CD14-positive monocyte (primary cell): ENCODE measurements at regions not wholly inside any gene's neighbourhood (a gene's known extent, or its start where the extent isn't known, plus 50 kb on each side); places are given as distances from the start of the nearest gene placed in this dataset.

Source experiments
- DNase-seq, 3 donors: peaks; one replicate each; pipeline ENCODE4 v3.0.0-alpha.2; 2011 to 2022
- H2AFZ ChIP-seq: 2 replicates; pipeline ENCODE4 v1.6.0; 2012; ENCODE audit warnings: mild to moderate bottlenecking, low read depth, low read length, inconsistent platforms; ENCODE audit not compliant: insufficient read depth, poor library complexity, severe bottlenecking
- H3K27ac ChIP-seq, 2 donors: 1 replicate in 1 of 2; 2 replicates in 1 of 2; pipeline ENCODE4 v1.5.1; 2012 to 2013; ENCODE audit warnings: low read length in 2 of 2, control low read depth in 1 of 2, inconsistent platforms in 1 of 2, low read depth in 1 of 2, mild to moderate bottlenecking in 1 of 2
- H3K27me3 ChIP-seq, 2 donors: one replicate each; pipeline versions ENCODE4 v1.6.0 to v1.6.1; 2011 to 2013; ENCODE audit warnings: low read length in 2 of 2; ENCODE audit not compliant: control insufficient read depth in 2 of 2, insufficient read depth in 2 of 2
- H3K36me3 ChIP-seq, 2 donors: replicated peaks in 1 of 2; 1 replicate in 1 of 2; 2 replicates in 1 of 2; pipeline versions ENCODE4 v1.5.1 to v1.6.1; 2012 to 2013; ENCODE audit warnings: low read length in 2 of 2, control low read depth in 1 of 2, inconsistent platforms in 1 of 2, mild to moderate bottlenecking in 1 of 2; ENCODE audit not compliant: insufficient read depth in 2 of 2, control insufficient read depth in 1 of 2
- H3K4me1 ChIP-seq, 2 donors: 1 replicate in 1 of 2; 2 replicates in 1 of 2; pipeline versions ENCODE4 v1.5.1 to v1.6.1; 2012 to 2013; ENCODE audit warnings: low read length in 2 of 2, control low read depth in 1 of 2, inconsistent platforms in 1 of 2, mild to moderate bottlenecking in 1 of 2, moderate library complexity in 1 of 2; ENCODE audit not compliant: insufficient read depth in 2 of 2, control insufficient read depth in 1 of 2
- H3K4me2 ChIP-seq: replicated peaks from 2 replicates; pipeline ENCODE3; 2012; ENCODE audit warnings: low read length, moderate library complexity, mild to moderate bottlenecking; ENCODE audit not compliant: poor library complexity, severe bottlenecking; ENCODE audit errors: extremely low read depth
- H3K4me3 ChIP-seq, 3 experiments: fragments of 200-600 bp in 1 of 3; sonication (generic) in 1 of 3; replicated peaks in 1 of 3; 1 replicate in 2 of 3; 2 replicates in 1 of 3; pipeline ENCODE4 v1.5.1; 2011 to 2013; ENCODE audit warnings: low read length in 3 of 3, mild to moderate bottlenecking in 3 of 3, control low read depth in 2 of 3, low read depth in 2 of 3, inconsistent platforms in 1 of 3, moderate library complexity in 1 of 3
- H3K79me2 ChIP-seq: 2 replicates; pipeline ENCODE4 v1.6.0; 2012; ENCODE audit warnings: mild to moderate bottlenecking, control low read depth, inconsistent platforms, low read length, moderate library complexity; ENCODE audit not compliant: insufficient read depth
- H3K9ac ChIP-seq: 2 replicates; pipeline ENCODE4 v1.6.0; 2017; ENCODE audit warnings: low read length, mild to moderate bottlenecking; ENCODE audit not compliant: insufficient read depth, poor library complexity, severe bottlenecking
- H3K9me3 ChIP-seq, 2 donors: replicated peaks in 1 of 2; 1 replicate in 1 of 2; 2 replicates in 1 of 2; pipeline versions ENCODE4 v1.5.1 to v1.6.1; 2012 to 2013; ENCODE audit warnings: low read length in 2 of 2, control low read depth in 1 of 2; ENCODE audit not compliant: control insufficient read depth in 1 of 2, insufficient read depth in 1 of 2
- H4K20me1 ChIP-seq: 2 replicates; pipeline ENCODE4 v1.6.0; 2012; ENCODE audit warnings: mild to moderate bottlenecking, low read length, control low read depth, moderate library complexity; ENCODE audit not compliant: insufficient read depth
- H3K27ac Mint-ChIP-seq, 7 donors: one replicate each; pipeline ENCODE4 v1.8.0; 2020; ENCODE audit warnings: mild to moderate bottlenecking in 7 of 7, mixed read lengths in 7 of 7, moderate library complexity in 6 of 7, inconsistent platforms in 2 of 7
- H3K27me3 Mint-ChIP-seq, 3 donors: one replicate each; pipeline ENCODE4 v1.8.0; 2021 to 2022; ENCODE audit warnings: low read depth in 3 of 3, mild to moderate bottlenecking in 3 of 3, mixed read lengths in 3 of 3, moderate library complexity in 3 of 3, inconsistent platforms in 1 of 3
- H3K36me3 Mint-ChIP-seq, 2 donors: one replicate each; pipeline ENCODE4 v1.8.0; 2020; ENCODE audit warnings: mixed read lengths in 2 of 2, inconsistent platforms in 1 of 2, mild to moderate bottlenecking in 1 of 2
- H3K4me1 Mint-ChIP-seq: one replicate; pipeline ENCODE4 v1.8.0; 2020; ENCODE audit warnings: mild to moderate bottlenecking, mixed read lengths
- H3K4me3 Mint-ChIP-seq, 2 donors: one replicate each; pipeline ENCODE4 v1.8.0; 2020; ENCODE audit warnings: mild to moderate bottlenecking in 2 of 2, mixed read lengths in 2 of 2, moderate library complexity in 1 of 2
- H3K9me3 Mint-ChIP-seq, 7 donors: one replicate each; pipeline ENCODE4 v1.8.0; 2020 to 2022; ENCODE audit warnings: mixed read lengths in 7 of 7, mild to moderate bottlenecking in 6 of 7, moderate library complexity in 6 of 7, inconsistent platforms in 2 of 7
- CTCF ChIP-seq: fragments of 200-600 bp; IDR thresholded peaks from one replicate; pipeline ENCODE4 v1.8.0; 2022; ENCODE audit warnings: antibody characterized with exemption, mild to moderate bottlenecking
- WGBS: methylation state at CpG from one replicate; pipeline ENCODE4 v1.1.5; 2013; ENCODE audit warnings: missing lambda C conversion rate; ENCODE audit not compliant: insufficient coverage; 5-methylcytosine and 5-hydroxymethylcytosine counted together
- intact Hi-C, 2 donors: fragments of 100-400 bp; cut with micrococcal nuclease; formaldehyde crosslinking; loops; one replicate each; pipeline versions ENCODE4 v1.15.0 to v1.15.1; 2023

GRCh38 chr18:37889963-37890362 lies 324.4 kb upstream of the CELF4 start:
- TF ChIP-seq CTCF: no peak
- Mint-ChIP-seq H3K9me3 (peaks cover 2 to 26% (median 6%) of the 10 kb centered on the region in 7 donors), H3K27ac (no peak overlapping the region), H3K27me3 (peaks cover 0 to 3% (median 0%) of the 10 kb centered on the region in 3 donors), H3K4me1 (no peaks in the 10 kb centered on the region), H3K36me3 (no peaks in the 10 kb centered on the region), H3K4me3 (no peak overlapping the region)
- DNase-seq: no peak
- no peaks in the 10 kb centered on the region for H3K79me2 ChIP-seq
- H3K9me3 ChIP-seq: peaks cover 2 to 9% of the 10 kb centered on the region in 2 donors
- H4K20me1 ChIP-seq: no peaks in the 10 kb centered on the region
- H3K27me3 ChIP-seq: no peaks in the 10 kb centered on the region
- no peaks in the 10 kb centered on the region for H3K36me3 ChIP-seq
- no peaks in the 10 kb centered on the region for H3K4me1 ChIP-seq
- no peak overlapping the region for H3K4me3 ChIP-seq
- H2AFZ ChIP-seq: no peak overlapping the region
- H3K4me2 ChIP-seq: no peak overlapping the region
- 100% methylated on average over 4 of the region's 5 CpGs for WGBS
- no peak overlapping the region for H3K9ac ChIP-seq
- intact Hi-C loops: no loop called here
- H3K27ac ChIP-seq: no peak overlapping the region

- Histone ChIP-seq H3K36me3 (no peaks in the 10 kb centered on the region), H2AFZ (no peak overlapping the region), H3K4me1 (no peaks in the 10 kb centered on the region), H3K4me3 (no peak overlapping the region), H3K79me2 (no peaks in the 10 kb centered on the region), H3K4me2 (no peak overlapping the region), H4K20me1 (no peaks in the 10 kb centered on the region), H3K27ac (no peak overlapping the region), H3K9me3 (peaks cover 0 to 3% of the 10 kb centered on the region in 2 donors), H3K27me3 (no peaks in the 10 kb centered on the region), H3K9ac (no peak overlapping the region)
- DNase-seq: no peak
- Mint-ChIP-seq H3K4me1 (no peaks in the 10 kb centered on the region), H3K9me3 (peaks cover 9 to 20% (median 11%) of the 10 kb centered on the region in 7 donors), H3K27me3 (no peaks in the 10 kb centered on the region), H3K36me3 (no peaks in the 10 kb centered on the region), H3K27ac (no peak overlapping the region), H3K4me3 (no peak overlapping the region)
- no peak for TF ChIP-seq CTCF
- intact Hi-C loops: no loop called here
- WGBS: 100% methylated on average over 1 of the region's 1 CpG
These were observed 309.1 kb upstream of the CELF4 start for GRCh38 chr18:37874721-37875120.
